Sciatic nerve (tissue), 2 donors: ENCODE measurements at regions not wholly inside any gene's neighbourhood (a gene's known extent, or its start where the extent isn't known, plus 50 kb on each side); places are given as distances from the start of the nearest gene placed in this dataset.
A peak's percentile ranks its signal among the peaks of the same experiment; 100 is the strongest.

Experiments used
- ATAC-seq: fragments of 200-7000 bp; cut with Tn5 transposase; one replicate; pipeline ENCODE4 v1.9.1; 2020; ENCODE audit warnings: mild to moderate bottlenecking, moderate library complexity
- DNase-seq: peaks from one replicate; pipeline ENCODE4 v3.0.0-alpha.2; 2020; ENCODE audit warnings: low spot score
- intact Hi-C: fragments of 100-400 bp; cut with DNase I; formaldehyde crosslinking; loops from one replicate; pipeline ENCODE4 v1.14.2; 2022
- donor health status: DM: no; HTN: no; CAD: no.
- donor health status: DM: no; HTN: no; CAD: no.

DNA sequence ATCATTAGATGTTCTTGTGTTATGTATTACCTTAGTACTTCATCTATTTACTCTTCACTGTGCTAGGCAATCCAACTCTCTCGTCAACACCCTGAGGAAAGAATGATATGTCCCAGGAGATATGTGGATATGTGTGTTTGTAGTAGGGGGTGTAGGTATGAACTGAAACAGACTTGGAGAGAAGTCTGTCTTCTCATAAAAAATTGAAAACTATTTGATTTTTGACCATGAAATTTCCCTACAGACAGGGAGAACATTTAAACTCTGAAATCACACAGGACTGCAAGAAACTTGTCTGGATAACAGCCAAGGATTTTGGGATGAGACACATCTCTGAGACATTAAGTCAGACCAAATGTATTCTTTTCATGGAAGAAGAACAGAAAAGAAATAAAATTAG is 967.0 kb upstream of the FAT3 start:
- no peak for ATAC-seq
- intact Hi-C loops: no loop called here

DNA sequence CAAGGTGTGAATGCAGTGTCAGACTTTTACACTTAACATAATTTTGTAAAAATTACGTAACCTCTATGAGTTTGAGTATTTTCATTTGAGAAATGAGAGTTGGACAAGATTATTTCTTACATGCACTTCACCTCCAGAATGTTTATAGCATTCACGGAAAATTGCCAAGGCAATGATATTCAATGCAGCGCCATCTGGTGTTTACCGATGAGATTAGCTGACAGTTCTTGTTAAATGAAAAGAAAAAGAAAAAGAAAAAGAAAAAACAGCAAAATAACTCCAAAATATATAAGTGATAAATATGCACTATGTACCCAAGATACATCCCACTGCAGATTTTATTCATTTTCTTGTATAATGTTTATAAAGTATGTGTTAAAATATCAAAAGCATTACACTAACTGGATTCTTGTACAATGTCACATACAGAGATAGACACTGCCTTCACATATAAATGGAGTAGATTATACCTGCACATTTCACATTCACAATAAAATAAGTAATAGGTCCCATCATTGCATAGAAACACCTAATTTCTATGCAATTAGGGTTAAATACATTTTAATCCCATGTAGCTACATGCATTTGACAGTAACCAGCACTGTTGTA is 976.3 kb upstream of the FAT3 start:
- intact Hi-C loops: no loop called here
- no peak for ATAC-seq
- DNase-seq: no peak

More for the DNA sequence above, 967.0 kb upstream of the FAT3 start:
- DNase-seq: no peak

DNA sequence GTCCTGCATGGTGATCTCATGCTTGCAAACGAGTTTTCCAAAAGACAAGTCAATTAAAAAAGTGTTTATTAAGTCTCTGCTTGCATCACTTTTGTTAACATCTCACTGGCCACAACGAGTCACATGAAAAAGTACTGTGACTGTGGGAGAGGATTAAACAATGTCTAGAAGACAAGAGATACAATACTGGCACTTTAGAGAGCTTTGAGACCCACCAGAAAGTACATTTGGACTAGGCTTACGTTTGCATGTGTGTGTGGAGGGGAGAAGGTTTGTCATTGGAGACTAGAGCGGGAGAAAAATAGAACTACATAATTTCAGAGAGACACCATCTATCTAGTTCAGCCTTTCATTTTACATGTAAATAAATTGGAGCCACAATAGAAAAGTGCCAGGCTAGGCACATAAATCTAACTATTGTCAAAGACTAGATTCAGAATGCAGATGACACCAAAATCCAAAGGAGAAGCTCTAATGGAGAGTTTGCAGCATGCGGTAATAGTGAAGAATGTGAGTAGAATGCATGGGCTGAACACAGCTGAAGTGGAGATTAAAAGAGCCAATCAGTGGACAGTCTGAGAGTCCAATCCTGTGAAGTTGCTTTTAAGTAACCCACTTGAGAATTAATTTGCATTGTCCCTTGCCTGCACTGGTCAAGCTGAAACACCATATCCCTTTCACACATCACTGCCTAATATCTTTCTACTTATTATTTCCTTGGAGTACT is 977.4 kb upstream of the FAT3 start:
- DNase-seq (no peak), ATAC-seq (no peak)
- intact Hi-C loops: no loop called here

DNA sequence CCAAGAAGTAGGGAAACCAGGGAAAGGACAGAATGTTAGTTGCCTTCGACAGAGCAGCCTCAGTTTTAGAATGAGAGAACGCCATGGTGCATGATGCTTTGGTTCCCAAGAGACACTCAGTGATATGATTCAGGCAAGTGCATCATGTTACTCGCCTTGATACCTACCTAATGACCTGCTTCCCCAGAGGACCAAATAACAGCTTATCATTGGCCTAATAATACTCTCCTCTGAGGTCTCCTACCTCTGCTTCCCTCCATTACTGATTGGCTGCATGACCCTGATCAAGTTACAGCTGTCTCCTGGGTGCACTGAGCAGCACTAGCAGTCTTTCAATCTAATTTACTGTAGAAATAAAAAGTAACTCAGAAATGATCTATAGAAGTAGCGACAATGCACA is 979.7 kb upstream of the FAT3 start:
- intact Hi-C loops: no loop called here

DNA sequence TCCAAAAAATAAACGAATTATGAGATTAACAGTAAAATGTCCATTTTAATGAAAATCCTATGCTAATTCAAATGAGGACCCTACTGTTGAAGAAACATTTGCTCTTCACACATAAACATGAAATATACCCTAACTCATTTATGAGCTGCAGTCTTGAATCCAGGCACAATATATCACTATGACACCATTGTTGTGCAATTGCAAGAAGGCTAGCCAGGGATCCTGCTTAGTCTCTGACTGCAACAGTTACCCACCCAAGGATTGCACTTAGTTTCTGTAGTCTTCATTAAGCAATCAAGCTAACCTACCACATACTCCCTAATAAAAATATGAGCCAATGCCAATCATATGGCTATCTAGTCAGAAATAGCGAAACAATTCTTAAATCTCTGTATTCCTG is 981.0 kb upstream of the FAT3 start:
- DNase-seq (no peak), ATAC-seq (no peak)
- intact Hi-C loops: no loop called here

More for the DNA sequence above, 979.7 kb upstream of the FAT3 start:
- ATAC-seq: no peak
- no peak for DNase-seq

DNA sequence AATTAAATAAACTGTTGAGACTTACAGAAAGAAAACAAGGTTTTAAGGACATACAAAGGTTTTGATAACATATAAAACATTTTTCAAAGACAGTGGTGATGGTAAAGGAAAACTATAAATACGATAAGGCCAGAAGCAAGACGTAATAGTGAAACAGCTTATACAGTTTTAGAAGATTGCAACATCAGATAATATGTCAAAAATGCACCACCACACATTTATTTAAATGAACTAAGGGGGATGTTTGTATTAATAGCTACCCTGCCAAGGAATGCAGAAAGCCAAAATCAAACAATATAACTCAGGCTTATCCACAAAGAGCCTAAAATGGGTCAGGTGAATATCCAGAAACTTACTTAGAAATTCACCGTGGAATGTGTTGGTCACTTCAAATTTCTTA is 981.6 kb upstream of the FAT3 start:
- no peak for DNase-seq
- no peak for ATAC-seq
- intact Hi-C loops: no loop called here

DNA sequence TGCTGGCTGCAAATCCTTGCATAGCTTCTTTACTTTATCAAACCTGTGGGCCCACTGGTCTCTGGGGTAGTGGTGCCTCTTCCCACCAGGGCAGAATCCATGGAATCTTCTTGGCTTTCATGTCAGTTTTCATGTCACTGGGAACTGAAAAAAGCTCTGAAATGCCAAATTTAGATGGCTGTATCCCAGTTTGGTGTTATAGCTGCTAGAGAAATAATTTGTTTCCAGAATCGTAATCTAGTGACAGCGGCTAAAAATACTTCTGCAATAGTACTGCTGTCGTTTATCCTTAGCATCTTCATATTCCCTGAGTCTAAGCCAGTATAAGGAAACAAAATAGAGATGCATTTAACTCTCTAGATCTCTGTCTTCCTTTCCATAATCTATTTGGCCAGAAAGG is 983.4 kb upstream of the FAT3 start:
- ATAC-seq: no peak
- intact Hi-C loops: no loop called here
- no peak for DNase-seq

DNA sequence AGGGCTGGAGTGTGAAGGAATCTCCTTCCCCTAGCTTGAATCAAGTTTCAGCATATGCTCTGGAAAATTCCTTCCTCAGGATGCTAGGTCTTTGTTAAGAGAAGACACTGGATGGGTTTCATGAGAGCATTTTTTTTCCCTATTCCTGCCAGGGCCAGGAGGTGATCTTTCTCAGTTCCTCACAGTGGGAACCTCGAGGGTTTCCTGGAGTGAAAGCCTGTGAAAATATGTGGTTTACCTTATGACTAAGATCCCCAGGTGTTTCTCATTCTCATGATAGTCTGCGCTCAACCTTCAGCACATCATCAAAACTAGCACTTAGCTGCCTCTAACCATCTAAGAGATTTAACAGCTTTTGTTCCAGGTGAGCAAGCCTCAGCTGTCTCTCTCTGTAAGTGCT is 985.3 kb upstream of the FAT3 start:
- no peak for DNase-seq
- intact Hi-C loops: no loop called here
- ATAC-seq: no peak

DNA sequence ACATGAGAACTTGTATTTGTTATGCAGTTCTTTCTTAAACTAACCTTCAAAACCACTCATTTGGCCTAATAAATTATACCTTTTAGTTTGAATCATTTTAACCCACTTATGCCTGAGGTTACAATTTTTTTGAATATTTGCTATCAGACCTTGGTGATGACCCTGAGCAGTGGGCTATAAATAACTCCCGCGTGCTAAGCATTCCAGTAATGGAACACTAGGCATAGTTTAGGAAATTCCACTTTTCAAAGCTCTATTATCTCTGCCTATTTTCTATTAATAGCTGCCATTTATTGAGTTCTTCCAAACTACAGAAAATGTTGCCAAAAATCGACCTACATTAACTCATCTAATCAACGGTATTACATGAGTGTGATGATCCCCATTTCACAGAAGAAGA is 993.4 kb upstream of the FAT3 start:
- ATAC-seq: no peak
- DNase-seq: no peak
- intact Hi-C loops: no loop called here

DNA sequence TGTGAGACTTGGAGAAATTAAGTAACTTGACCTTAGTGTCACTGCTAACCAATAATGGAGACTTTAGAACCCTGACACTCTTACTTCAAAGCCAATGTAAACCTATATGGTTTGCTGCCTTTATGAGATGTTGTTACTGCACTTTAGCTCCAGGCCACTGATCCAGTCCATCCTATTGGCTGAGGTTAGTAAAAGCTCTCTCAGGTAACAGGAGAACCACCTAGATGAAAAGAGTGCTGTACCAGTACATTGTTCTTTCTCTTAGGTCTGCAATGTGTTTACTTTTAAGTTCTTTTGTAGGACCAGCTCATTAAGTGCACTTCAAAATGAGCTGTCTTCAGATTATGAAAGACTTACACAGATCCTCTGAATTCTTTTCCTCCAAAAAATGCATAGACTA is 994.0 kb upstream of the FAT3 start:
- DNase-seq (no peak), ATAC-seq (no peak)
- intact Hi-C loops: no loop called here

DNA sequence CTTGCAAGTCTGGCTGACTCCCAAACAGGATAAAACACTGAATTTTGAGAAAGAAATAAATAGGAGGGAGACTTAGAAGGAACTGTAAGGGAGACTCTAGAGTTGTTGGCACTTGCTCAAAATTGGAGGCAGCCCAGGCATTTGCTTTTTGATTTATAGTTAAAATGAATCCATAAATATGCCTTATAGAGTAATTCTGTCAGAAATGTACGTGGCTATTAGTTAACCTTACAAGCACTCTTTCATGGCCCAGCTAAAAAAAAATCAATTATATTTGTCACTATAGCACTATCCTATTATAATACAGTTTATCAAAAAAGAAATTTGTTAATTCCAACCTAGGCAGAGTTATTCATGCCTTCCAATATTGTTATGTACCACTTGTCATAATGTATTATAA is 1000.0 kb upstream of the CHORDC1 start:
- intact Hi-C loops: no loop called here
- no peak for ATAC-seq
- DNase-seq: no peak

DNA sequence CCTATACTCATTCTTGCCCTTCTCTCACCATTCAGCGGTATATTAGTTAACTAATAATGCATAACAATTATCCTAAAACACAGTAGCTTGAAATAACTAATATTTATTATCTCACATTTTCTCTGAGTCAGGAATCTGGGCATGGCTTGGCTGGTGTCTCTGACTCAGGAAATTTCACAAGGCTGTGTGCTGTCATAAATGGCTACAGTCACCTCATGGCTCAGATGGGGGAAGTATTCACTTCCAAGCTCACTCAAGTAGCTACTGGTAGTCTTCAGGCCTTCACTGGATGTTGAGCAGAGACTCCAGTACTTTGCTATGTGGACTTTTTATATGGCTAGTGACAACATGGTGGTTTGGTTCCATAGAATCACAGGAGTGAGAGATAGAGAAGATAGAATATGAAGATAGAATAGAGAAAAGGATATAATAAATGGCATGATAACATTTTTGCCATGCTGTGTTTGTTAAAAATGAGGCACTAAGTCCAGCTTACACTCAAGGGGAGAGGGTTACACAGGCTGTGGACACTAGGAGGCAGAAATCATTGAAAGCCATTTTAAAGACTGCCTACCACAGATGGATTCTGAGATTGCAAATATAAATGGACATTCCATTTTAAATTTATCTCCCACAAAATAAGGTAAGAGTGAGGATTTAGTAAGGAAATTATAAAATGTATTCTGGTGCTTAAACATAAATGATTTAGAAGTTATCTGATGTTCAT is 997.8 kb upstream of the CHORDC1 start:
- DNase-seq (no peak), ATAC-seq (no peak)
- intact Hi-C loops: no loop called here

DNA sequence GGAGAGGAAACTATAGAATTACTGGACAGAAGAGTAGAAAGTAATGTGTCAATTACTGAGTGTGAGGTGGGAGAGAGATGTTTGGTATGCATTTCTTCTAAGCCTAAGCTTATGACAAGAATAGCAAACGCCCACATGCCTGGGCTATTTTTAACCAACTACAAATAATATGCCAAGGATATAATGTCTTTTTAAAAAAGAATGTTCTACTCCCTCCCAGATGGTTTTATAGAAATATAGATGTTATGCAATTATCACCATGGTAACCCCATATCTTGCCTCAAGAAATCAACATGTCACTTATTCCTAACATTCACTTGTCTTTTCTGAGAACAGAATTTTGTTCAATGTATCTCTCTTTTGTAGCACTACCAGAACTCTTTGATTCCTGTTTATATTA is 996.7 kb upstream of the CHORDC1 start:
- ATAC-seq: no peak
- intact Hi-C loops: no loop called here
- DNase-seq: no peak

DNA sequence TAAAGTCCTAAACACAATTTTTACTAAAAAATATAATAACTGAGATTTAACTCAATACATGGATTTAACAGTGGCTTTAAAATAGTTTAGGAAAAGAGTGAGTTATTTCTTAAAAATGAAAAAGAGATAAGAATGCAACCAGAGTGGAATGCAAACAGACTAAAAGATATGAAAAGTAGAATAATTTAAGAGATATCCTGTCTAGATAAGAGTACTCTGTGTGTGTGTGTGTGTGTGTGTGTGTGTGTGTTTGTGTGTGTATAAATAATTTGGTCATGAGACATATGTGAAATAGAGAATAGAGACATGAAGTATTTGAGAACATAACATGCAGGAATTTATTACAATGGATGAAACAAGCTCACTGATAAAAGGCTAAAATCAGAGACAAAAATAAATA is 986.9 kb upstream of the CHORDC1 start:
- no peak for DNase-seq
- ATAC-seq: no peak
- intact Hi-C loops: no loop called here

DNA sequence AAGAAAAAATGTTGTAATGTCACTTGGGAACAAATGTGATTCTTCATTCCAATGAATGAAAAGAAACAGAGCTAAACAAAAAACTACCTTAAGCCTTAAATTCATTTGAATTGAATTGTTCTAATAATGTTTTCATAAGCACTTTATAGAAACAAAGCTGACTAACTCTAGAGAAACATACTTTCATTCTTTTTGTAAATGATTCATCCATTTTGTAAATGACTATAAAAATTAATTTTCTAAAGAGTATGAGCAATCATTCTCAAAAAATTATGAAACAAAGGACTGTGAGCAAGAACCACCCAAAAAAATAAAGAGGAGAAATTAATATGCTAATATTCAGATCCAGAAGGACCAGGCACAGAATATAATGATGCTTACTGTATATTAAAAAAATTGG is 986.5 kb upstream of the CHORDC1 start:
- no peak for ATAC-seq
- DNase-seq: no peak

DNA sequence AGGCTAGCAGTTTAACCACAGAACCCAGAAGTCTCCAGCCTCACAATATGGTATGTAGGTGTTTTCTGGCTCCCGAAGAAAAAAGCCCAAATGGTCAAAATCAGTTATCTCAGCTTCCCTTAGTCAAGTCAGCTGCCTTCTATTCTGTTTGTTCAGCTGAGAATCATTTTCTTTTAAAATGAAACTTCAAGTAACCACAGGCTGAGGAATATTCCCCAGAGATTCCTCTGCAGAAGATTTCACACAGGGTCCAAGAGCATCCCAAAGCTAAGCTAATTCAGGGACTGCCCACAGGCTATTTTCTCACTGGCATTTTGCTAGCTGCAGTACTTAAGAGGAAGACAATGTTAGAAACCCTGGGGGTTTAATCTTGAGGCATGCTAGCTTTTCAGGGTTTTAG is 977.0 kb upstream of the CHORDC1 start:
- intact Hi-C loops: no loop called here
- DNase-seq (no peak), ATAC-seq (peak; percentile 55)

More for the DNA sequence above, 986.5 kb upstream of the CHORDC1 start:
- intact Hi-C loops: no loop called here

DNA sequence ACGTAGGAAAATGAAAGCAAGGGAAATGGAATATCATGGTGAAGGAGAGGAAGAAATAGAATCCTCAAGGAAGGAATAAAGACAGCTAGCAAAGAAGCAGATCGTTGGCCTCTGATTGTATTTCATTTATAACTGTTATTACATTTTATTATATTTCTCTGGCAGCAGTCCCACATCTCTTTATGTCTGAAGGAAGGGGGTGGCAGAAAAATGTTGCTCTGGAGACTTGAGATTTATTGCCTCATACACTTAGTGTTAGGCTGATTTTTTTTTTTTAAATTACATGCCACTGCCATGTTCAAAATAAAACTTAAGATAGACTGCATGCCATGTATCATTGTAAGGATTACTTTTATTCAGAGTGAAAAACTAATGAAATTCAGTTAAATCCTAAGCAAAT is 971.7 kb upstream of the CHORDC1 start:
- intact Hi-C loops: no loop called here
- DNase-seq: no peak
- no peak for ATAC-seq

DNA sequence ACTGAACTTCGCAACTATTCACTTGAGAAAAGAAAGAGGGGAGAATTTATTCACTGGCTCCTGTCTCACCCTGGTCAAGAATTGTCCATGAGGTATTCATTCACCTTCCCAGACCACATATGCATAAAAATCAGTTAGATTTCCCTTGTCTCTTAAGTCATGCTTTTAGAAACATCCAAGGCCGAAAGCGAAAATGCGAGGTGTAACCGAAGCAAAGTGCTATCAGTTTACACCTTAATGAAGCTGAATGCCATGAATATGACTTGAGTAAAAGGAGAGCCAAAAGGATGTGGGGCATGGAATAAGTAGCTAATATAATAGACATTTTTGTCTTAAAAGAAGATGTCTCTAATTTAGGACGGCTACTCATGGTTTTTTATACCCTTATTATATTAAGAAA is 965.6 kb upstream of the CHORDC1 start:
- ATAC-seq (no peak), DNase-seq (no peak)
- intact Hi-C loops: no loop called here

DNA sequence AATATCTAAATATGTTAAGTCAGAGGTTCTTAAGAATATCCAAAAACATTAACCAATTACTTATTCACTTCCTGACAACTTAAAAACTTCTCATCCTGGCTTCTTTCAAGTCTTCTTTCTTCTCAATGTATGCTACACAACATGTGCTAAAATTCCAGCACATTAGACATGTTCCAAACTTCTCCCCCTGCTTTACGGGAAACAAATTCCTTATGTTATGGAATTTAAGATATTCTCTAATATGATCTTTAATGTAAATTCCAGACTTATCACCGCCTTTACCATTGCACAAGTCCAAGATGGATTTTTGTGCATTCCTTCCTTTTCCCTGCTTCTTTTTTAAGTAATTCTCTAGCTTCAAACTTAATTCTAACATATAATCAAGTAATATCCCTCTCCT is 964.5 kb upstream of the CHORDC1 start:
- intact Hi-C loops: no loop called here
- no peak for DNase-seq

DNA sequence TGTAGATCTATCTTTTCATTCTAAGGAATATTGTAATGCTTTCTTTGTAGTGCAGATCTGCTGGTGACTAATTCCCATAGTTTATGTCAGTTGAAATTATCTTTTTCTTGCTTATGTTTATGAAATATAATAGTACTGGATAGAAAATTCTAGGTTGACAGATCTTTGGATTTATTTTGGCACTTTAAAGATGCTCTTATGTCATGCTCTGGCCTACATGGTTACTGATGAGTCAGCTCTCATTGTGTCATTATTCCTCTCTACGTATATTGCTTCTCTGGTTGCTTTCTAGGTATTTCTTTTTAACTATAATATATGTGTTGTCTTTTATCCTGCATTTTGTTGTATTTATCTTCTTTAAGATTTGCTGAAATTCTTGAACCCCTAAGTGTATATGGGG is 955.5 kb upstream of the CHORDC1 start:
- intact Hi-C loops: no loop called here
- DNase-seq: no peak
- ATAC-seq: no peak

More for the DNA sequence above, 964.5 kb upstream of the CHORDC1 start:
- no peak for ATAC-seq

DNA sequence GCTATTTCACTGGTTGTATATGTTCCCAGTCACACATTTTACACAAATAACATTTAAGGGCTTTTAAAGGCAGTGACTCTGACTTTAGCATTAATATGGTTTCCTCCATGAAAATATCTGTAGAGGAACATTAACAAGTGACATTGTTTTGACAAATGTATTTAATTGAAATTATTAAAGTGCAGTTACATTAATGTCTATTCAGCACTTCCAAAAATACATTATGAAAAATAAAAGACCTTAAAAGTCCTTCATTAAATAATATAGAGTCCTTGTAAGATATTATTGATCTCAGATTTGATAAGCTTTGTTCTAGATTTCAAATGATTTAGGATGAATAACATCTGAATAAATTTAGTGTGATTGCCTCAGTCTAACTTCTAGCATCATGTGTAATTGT is 951.9 kb upstream of the CHORDC1 start:
- intact Hi-C loops: no loop called here
- ATAC-seq: no peak

More for the DNA sequence above, 951.9 kb upstream of the CHORDC1 start:
- no peak for DNase-seq
